Activated naive CD8-positive, alpha-beta T cell treated with anti-CD3 and anti-CD28 coated beads, Interleukin-2, amount 10 ng/mL, durations not matched to agents 7 days and 5 days (primary cell): ENCODE measurements at regions not wholly inside any gene's neighbourhood (a gene's known extent, or its start where the extent isn't known, plus 50 kb on each side); places are given as distances from the start of the nearest gene placed in this dataset.
"Not testable (repeated sequence)": the region's sequence is repeated elsewhere in the genome, so short reads cannot be mapped to it uniquely, and the experiment has no call there.

Experiments used
- ATAC-seq: fragments of 150-1000 bp; cut with Tn5 transposase; one replicate; pipeline ENCODE4 v1.10.0; 2021; ENCODE audit warnings: low read depth, moderate library complexity
- POLR2A ChIA-PET: fragments of 350-600 bp; sonication (Branson Sonifier 250); formaldehyde crosslinking; loops from one replicate; lab custom pipeline; 2021; ENCODE audit warnings: antibody characterized with exemption; lab: Charles Lee
- DNase-seq: peaks from one replicate; pipeline ENCODE4 v3.0.0; 2021
- H3K27ac Mint-ChIP-seq: one replicate; pipeline ENCODE4 v1.8.0; 2022; ENCODE audit warnings: mild to moderate bottlenecking, mixed read lengths
- H3K27me3 Mint-ChIP-seq: one replicate; pipeline ENCODE4 v1.8.0; 2022; ENCODE audit warnings: mild to moderate bottlenecking, moderate library complexity, mixed read lengths
- H3K36me3 Mint-ChIP-seq: one replicate; pipeline ENCODE4 v1.8.0; 2021; ENCODE audit warnings: mild to moderate bottlenecking, mixed read lengths
- H3K4me1 Mint-ChIP-seq: one replicate; pipeline ENCODE4 v1.8.0; 2021; ENCODE audit warnings: mixed read lengths
- H3K4me3 Mint-ChIP-seq: one replicate; pipeline ENCODE4 v1.8.0; 2022; ENCODE audit warnings: mild to moderate bottlenecking, moderate library complexity, mixed read lengths
- H3K9me3 Mint-ChIP-seq: one replicate; pipeline ENCODE4 v1.8.0; 2021; ENCODE audit warnings: mixed read lengths

DNA sequence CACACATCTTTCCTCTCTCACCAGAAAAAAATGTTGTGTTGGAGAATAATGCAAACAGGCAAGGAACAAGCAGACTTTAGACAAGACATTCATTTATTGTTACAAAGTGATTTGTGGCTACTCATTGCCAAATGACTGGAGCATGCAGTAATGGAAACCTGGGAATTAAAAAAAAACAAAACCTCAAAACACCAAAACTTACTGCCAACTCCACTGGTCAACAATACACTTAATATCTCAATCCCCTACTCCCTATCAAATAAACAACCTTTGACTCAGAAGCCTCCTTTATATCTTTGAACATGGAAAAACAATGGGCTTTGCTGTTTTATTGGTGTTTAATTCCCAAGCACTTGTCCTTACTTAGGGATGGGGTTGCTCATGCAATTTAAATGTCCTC, 112.8 kb downstream of the POSTN start:
- H3K9me3 Mint-ChIP-seq: peaks cover 4% of the 10 kb centered on the region
- DNase-seq: no peak
- H3K4me1 Mint-ChIP-seq: no peaks in the 10 kb centered on the region
- H3K27me3 Mint-ChIP-seq: no peaks in the 10 kb centered on the region
- POLR2A ChIA-PET: no interaction called here
- H3K27ac Mint-ChIP-seq: no peak overlapping the region
- H3K4me3 Mint-ChIP-seq: no peak overlapping the region
- ATAC-seq: no peak
- no peaks in the 10 kb centered on the region for H3K36me3 Mint-ChIP-seq

DNA sequence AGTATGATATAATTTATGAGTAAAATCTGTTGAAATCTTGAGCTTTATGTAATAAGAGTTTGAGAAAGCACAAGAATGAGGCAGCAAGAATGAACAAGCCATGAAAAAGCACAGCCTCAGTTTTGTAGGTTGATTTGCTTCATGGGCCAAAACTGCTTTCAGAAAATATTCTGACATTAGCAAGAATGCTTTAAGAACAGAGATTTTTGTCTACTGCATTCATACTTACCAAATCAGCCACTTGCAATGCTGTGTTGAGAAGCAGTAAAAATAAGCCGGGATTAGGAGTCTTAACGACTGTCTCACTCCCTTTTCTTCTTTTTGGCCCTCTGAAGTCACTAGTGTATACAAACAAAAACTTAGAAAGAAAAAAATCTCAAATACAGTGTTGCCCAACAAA, 114.5 kb downstream of the POSTN start:
- H3K9me3 Mint-ChIP-seq: peaks cover 4% of the 10 kb centered on the region

GRCh38 chr13:37482331-37482730, 116.2 kb downstream of the POSTN start:
- Mint-ChIP-seq H3K4me1 (no peaks in the 10 kb centered on the region), H3K9me3 (peaks cover 4% of the 10 kb centered on the region), H3K4me3 (no peak overlapping the region), H3K36me3 (no peaks in the 10 kb centered on the region), H3K27ac (no peak overlapping the region), H3K27me3 (no peaks in the 10 kb centered on the region)
- POLR2A ChIA-PET: no interaction called here
- DNase-seq (no peak), ATAC-seq (no peak)

More for the DNA sequence above, 114.5 kb downstream of the POSTN start:
- ATAC-seq: no peak
- Mint-ChIP-seq H3K4me3 (no peak overlapping the region), H3K36me3 (no peaks in the 10 kb centered on the region), H3K27me3 (no peaks in the 10 kb centered on the region), H3K4me1 (no peaks in the 10 kb centered on the region), H3K27ac (no peak overlapping the region)
- POLR2A ChIA-PET: no interaction called here
- no peak for DNase-seq

GRCh38 chr13:37481885-37482227, 116.7 kb downstream of the POSTN start:
- H3K4me1 Mint-ChIP-seq: no peaks in the 10 kb centered on the region
- no peak for DNase-seq
- no peak overlapping the region for H3K4me3 Mint-ChIP-seq
- no peak overlapping the region for H3K27ac Mint-ChIP-seq
- peaks cover 2% of the 10 kb centered on the region for H3K9me3 Mint-ChIP-seq
- H3K27me3 Mint-ChIP-seq: no peaks in the 10 kb centered on the region
- H3K36me3 Mint-ChIP-seq: no peaks in the 10 kb centered on the region
- no peak for ATAC-seq
- POLR2A ChIA-PET: no interaction called here

- no peak for ATAC-seq
- no peak overlapping the region for H3K4me3 Mint-ChIP-seq
- no peak for DNase-seq
- H3K9me3 Mint-ChIP-seq: peaks cover 2% of the 10 kb centered on the region
- H3K4me1 Mint-ChIP-seq: no peaks in the 10 kb centered on the region
- no peak overlapping the region for H3K27ac Mint-ChIP-seq
- POLR2A ChIA-PET: no interaction called here
- H3K27me3 Mint-ChIP-seq: no peaks in the 10 kb centered on the region
- no peaks in the 10 kb centered on the region for H3K36me3 Mint-ChIP-seq
These were observed 117.3 kb downstream of the POSTN start for GRCh38 chr13:37481011-37481884.

- Mint-ChIP-seq H3K4me1 (no peaks in the 10 kb centered on the region), H3K36me3 (no peaks in the 10 kb centered on the region), H3K4me3 (no peak overlapping the region), H3K9me3 (no peaks in the 10 kb centered on the region), H3K27ac (no peak overlapping the region), H3K27me3 (no peaks in the 10 kb centered on the region)
- ATAC-seq (no peak), DNase-seq (no peak)
- POLR2A ChIA-PET: no interaction called here
These were observed 118.7 kb downstream of the POSTN start for GRCh38 chr13:37479916-37480315.

DNA sequence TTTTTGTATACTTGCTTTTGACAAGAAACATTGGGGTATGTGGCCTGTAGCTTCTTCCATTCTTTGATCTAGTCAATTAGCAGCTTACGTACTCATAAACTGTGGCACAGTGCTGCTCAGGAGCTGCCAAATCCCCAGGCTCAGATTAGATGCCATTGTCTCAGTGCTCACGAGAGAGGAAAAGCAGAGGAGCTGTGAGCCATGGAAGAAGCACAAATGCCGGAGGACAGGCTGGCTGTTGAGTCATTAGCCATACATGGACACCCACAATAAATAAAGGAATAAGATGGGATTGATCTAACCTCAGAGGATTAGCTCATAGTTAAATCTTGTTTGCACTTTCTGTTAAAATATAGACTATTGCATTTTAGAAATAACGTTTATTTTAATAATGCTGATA, 121.7 kb downstream of the POSTN start:
- POLR2A ChIA-PET: no interaction called here
- Mint-ChIP-seq H3K36me3 (no peaks in the 10 kb centered on the region), H3K9me3 (no peaks in the 10 kb centered on the region), H3K4me1 (no peaks in the 10 kb centered on the region), H3K4me3 (no peak overlapping the region), H3K27me3 (no peaks in the 10 kb centered on the region), H3K27ac (no peak overlapping the region)
- DNase-seq (no peak), ATAC-seq (no peak)

DNA sequence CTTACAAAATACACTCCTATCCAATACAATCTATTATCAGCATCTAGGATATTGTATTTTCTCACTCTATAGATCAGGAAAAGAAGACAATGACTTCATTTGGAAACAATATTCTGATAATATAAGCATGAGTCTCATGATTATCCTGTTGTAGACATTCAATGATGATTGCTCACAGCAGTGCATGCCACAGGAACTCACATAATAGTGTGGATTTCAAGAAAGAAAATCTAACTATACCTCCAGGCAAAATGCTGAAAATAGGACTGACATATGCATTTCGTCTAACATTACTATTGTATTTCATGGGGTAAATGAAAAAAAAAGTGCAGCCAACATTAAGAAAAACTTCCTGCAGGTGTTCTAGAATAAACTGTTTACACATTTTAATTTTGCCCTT, 122.6 kb downstream of the POSTN start:
- DNase-seq: no peak
- H3K27ac Mint-ChIP-seq: no peak overlapping the region
- H3K4me3 Mint-ChIP-seq: no peak overlapping the region
- no peak for ATAC-seq
- H3K9me3 Mint-ChIP-seq: no peaks in the 10 kb centered on the region
- no peaks in the 10 kb centered on the region for H3K4me1 Mint-ChIP-seq
- H3K36me3 Mint-ChIP-seq: no peaks in the 10 kb centered on the region
- no peaks in the 10 kb centered on the region for H3K27me3 Mint-ChIP-seq
- POLR2A ChIA-PET: no interaction called here

DNA sequence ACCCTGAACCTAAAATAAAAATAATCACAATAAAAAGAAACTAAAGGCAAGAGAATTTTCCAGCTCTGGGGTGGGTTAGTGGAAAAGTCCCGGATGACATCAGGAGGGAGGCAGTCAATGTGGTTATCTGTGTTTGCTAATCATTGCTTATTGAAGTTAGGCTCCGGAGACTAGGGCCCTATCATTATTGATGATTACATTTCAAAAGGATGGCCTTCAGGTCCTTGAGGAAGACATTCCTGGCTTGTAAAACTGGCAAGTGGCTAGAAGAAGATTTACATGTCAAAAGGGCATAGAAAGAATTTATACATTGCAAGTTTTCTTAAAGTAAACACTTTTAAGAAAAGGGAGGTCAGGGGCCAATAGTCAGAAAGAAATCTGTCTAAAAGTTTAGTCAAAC, 123.4 kb downstream of the POSTN start:
- POLR2A ChIA-PET: no interaction called here
- H3K27me3 Mint-ChIP-seq: no peaks in the 10 kb centered on the region

GRCh38 chr13:37473035-37473434, 125.5 kb downstream of the POSTN start:
- Mint-ChIP-seq H3K27me3 (no peaks in the 10 kb centered on the region), H3K27ac (no peak overlapping the region), H3K36me3 (no peaks in the 10 kb centered on the region), H3K4me1 (no peaks in the 10 kb centered on the region), H3K9me3 (no peaks in the 10 kb centered on the region), H3K4me3 (no peak overlapping the region)
- POLR2A ChIA-PET: no interaction called here
- ATAC-seq (no peak), DNase-seq (no peak)

More for the DNA sequence above, 123.4 kb downstream of the POSTN start:
- no peak for ATAC-seq
- Mint-ChIP-seq H3K4me3 (no peak overlapping the region), H3K36me3 (no peaks in the 10 kb centered on the region), H3K27ac (no peak overlapping the region), H3K9me3 (no peaks in the 10 kb centered on the region), H3K4me1 (no peaks in the 10 kb centered on the region)
- DNase-seq: no peak

DNA sequence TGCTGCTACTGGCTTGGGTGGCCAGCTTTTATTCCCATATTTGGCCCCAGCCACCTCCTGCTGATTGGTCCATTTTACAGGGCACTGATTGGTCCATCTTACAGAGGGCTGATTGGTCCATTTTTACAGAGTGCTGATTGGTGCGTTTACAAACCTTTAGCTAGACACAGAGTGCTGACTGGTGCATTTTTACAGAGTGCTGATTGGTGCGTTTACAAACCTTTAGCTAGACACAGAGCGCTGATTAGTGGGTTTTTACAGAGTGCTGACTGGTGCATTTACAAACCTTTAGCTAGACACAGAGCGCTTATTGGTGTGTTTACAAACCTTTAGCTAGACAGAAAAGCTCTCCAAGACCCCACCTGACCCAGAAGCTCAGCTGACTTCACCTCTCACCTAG, 126.3 kb downstream of the POSTN start:
- H3K27ac Mint-ChIP-seq, POLR2A ChIA-PET, ATAC-seq, H3K4me3 Mint-ChIP-seq, H3K36me3 Mint-ChIP-seq, DNase-seq, H3K27me3 Mint-ChIP-seq, H3K4me1 Mint-ChIP-seq, H3K9me3 Mint-ChIP-seq: not testable (repeated sequence)

DNA sequence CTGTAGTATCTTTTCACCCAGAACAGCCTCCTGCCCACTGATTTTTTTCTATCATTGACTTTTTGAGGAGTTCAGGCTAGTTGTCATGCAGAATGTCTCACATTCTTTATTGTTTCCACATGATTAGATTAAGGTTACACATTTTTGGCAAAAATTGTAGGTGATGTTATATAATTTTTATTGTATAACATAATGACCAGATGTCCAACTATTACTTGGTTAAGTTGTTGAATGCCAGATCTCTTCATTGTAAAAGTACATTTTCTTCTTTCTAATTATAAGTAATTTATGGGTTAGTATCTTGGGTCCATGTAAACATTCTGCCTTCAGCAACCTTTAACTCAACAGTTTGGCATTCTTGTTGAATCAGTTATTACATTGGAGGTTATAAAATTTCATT, 138.4 kb downstream of the POSTN start:
- Mint-ChIP-seq H3K27me3 (no peaks in the 10 kb centered on the region), H3K4me3 (no peak overlapping the region), H3K36me3 (no peaks in the 10 kb centered on the region), H3K9me3 (peaks cover under 1% of the 10 kb centered on the region), H3K27ac (no peak overlapping the region), H3K4me1 (no peaks in the 10 kb centered on the region)
- no peak for DNase-seq
- POLR2A ChIA-PET: no interaction called here
- ATAC-seq: no peak

DNA sequence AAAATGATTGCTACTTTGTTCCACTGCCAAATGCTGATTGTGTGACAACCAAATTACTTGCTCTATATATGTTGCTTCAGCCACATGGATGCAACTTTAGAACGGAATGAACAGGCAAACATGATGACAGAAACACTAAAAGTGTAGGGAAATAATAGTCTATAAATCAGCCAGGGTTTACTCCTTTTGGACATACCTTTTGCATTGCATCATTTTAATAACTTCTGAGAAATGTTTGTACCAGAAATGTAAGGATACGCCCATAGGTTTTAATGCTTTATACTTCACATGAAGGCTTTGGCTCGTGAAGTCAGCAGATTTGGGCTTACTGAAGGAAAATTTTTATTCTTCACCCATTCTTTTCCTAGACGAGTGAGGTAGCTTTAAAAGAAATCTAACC, 141.0 kb downstream of the POSTN start:
- ATAC-seq (no peak), DNase-seq (no peak)
- POLR2A ChIA-PET: no interaction called here
- Mint-ChIP-seq H3K27ac (no peak overlapping the region), H3K4me1 (no peaks in the 10 kb centered on the region), H3K4me3 (no peak overlapping the region), H3K36me3 (no peaks in the 10 kb centered on the region), H3K27me3 (no peaks in the 10 kb centered on the region), H3K9me3 (peaks cover 5% of the 10 kb centered on the region)

DNA sequence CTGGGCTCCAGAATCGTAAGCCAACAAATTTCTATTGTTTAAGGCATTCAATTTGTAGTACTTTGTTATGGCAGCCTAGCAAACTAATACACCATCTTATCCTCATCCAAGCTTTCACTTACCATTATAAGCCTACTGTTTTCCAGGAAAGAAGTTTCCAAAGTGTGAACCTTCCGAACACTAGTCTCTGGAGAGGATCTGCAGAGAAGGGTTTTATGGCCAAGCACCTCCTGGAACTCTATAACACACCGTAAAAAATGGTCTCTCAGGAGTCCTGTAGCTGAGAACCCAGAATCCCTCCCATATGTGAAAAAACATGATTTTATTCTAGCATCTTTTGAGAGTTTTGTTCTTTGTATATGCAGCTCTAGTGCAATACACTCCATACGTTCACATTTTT, 142.1 kb downstream of the POSTN start:
- Mint-ChIP-seq H3K4me1 (no peaks in the 10 kb centered on the region), H3K4me3 (no peak overlapping the region), H3K27me3 (no peaks in the 10 kb centered on the region), H3K9me3 (peaks cover 5% of the 10 kb centered on the region), H3K27ac (no peak overlapping the region), H3K36me3 (no peaks in the 10 kb centered on the region)
- DNase-seq (no peak), ATAC-seq (no peak)
- POLR2A ChIA-PET: no interaction called here
